Testis (tissue), 2 donors: ENCODE measurements at regions not wholly inside any gene's neighbourhood (a gene's known extent, or its start where the extent isn't known, plus 50 kb on each side); places are given as distances from the start of the nearest gene placed in this dataset.

Experiments used
- POLR2A ChIP-seq: fragments of 450-650 bp; IDR thresholded peaks from one replicate; pipeline ENCODE4 v1.6.1; 2017; ENCODE audit warnings: antibody characterized with exemption, mild to moderate bottlenecking, moderate library complexity
- TF ChIP-seq, protein P1 (sequence below), 3 experiments: fragments of 450-650 bp in 2 of 3; fragments of 200-600 bp in 1 of 3; sonication (generic) in 1 of 3; IDR thresholded peaks; one replicate each; pipeline ENCODE4 v1.5.1; 2016 to 2019; ENCODE audit warnings: antibody characterized with exemption in 3 of 3, mild to moderate bottlenecking in 2 of 3, moderate library complexity in 1 of 3

DNA sequence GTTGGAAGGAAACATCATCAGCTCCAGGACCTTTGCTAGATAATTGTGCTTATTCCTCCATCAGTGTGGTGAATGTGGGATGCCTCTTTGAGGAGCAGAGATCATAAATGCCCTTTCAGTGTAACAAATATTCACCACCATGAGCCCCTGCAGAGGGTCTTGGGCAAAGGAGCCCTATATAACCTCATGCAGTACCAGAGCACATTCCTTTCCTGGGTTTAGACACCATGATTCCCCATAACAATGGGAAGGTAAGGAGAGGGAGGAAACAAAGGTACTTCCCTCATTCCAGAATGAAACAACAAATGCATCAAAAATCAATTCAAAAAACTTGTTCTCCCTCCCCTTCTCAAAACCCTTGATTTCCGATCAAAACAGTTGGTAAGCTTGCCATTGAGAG, 103.4 kb upstream of the PROX1 start:
- TF ChIP-seq, protein P1, sequence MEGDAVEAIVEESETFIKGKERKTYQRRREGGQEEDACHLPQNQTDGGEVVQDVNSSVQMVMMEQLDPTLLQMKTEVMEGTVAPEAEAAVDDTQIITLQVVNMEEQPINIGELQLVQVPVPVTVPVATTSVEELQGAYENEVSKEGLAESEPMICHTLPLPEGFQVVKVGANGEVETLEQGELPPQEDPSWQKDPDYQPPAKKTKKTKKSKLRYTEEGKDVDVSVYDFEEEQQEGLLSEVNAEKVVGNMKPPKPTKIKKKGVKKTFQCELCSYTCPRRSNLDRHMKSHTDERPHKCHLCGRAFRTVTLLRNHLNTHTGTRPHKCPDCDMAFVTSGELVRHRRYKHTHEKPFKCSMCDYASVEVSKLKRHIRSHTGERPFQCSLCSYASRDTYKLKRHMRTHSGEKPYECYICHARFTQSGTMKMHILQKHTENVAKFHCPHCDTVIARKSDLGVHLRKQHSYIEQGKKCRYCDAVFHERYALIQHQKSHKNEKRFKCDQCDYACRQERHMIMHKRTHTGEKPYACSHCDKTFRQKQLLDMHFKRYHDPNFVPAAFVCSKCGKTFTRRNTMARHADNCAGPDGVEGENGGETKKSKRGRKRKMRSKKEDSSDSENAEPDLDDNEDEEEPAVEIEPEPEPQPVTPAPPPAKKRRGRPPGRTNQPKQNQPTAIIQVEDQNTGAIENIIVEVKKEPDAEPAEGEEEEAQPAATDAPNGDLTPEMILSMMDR (IDR thresholded peaks at IDR 0.05), result no peak
- TF ChIP-seq POLR2A, result no peak
